Aorta (tissue), 5 donors: ENCODE measurements at regions not wholly inside any gene's neighbourhood (a gene's known extent, or its start where the extent isn't known, plus 50 kb on each side); places are given as distances from the start of the nearest gene placed in this dataset.
"Not testable (repeated sequence)": the region's sequence is repeated elsewhere in the genome, so short reads cannot be mapped to it uniquely, and the experiment has no call there.

Experiments used
- ATAC-seq: fragments of 200-7000 bp; cut with Tn5 transposase; one replicate; pipeline ENCODE4 v1.9.1; 2022; ENCODE audit warnings: moderate library complexity; ENCODE audit not compliant: low FRiP score
- DNase-seq, 2 donors: peaks; one replicate each; pipeline ENCODE4 v3.0.0-alpha.2; 2020
- H3K27ac ChIP-seq, 2 donors: one replicate each; pipeline ENCODE4 v1.5.1; 2013; ENCODE audit warnings: low read length in 2 of 2, mild to moderate bottlenecking in 2 of 2, moderate library complexity in 2 of 2, control low read depth in 1 of 2, inconsistent platforms in 1 of 2, low read depth in 1 of 2
- H3K27me3 ChIP-seq, 2 donors: one replicate each; pipeline ENCODE4 v1.6.1; 2013; ENCODE audit warnings: control low read depth in 1 of 2, low read length in 1 of 2, mild to moderate bottlenecking in 1 of 2, moderate library complexity in 1 of 2; ENCODE audit not compliant: insufficient read depth in 2 of 2, control insufficient read depth in 1 of 2
- H3K36me3 ChIP-seq, 2 donors: one replicate each; pipeline ENCODE4 v1.6.1; 2013; ENCODE audit warnings: control low read depth in 1 of 2, low read length in 1 of 2, mild to moderate bottlenecking in 1 of 2; ENCODE audit not compliant: insufficient read depth in 2 of 2, control insufficient read depth in 1 of 2
- H3K4me1 ChIP-seq, 2 donors: one replicate each; pipeline ENCODE4 v1.6.1; 2013; ENCODE audit warnings: low read length in 2 of 2, control low read depth in 1 of 2, mild to moderate bottlenecking in 1 of 2, moderate library complexity in 1 of 2; ENCODE audit not compliant: insufficient read depth in 2 of 2, control insufficient read depth in 1 of 2
- H3K4me3 ChIP-seq, 2 donors: one replicate each; pipeline ENCODE4 v1.5.1; 2013; ENCODE audit warnings: low read length in 2 of 2, control low read depth in 1 of 2, mild to moderate bottlenecking in 1 of 2
- H3K9me3 ChIP-seq: one replicate; pipeline ENCODE4 v1.6.1; 2013; ENCODE audit warnings: mild to moderate bottlenecking, low read length; ENCODE audit not compliant: control insufficient read depth
- WGBS, 2 donors: extraction: QIAGEN DNeasy Blood & Tissue Kit; methylation state at CpG; one replicate each; pipeline ENCODE4 v1.1.7; 2013; 5-methylcytosine and 5-hydroxymethylcytosine counted together
- intact Hi-C, 2 donors: fragments of 100-400 bp; cut with DNase I; formaldehyde crosslinking; loops; one replicate each; pipeline versions ENCODE4 v1.14.2 to v1.15.0; 2022
- donor health status: healthy with polysubstance abuse.
- donor health status: Bipolar disorder and iron deficiency.
- donor health status: DM: no; HTN: no; CAD: no.
- donor health status: DM: no; HTN: no; CAD: no.
- donor health status: DM: yes; HTN: yes; CAD: no.

- H3K4me1 ChIP-seq, H3K36me3 ChIP-seq, H3K9me3 ChIP-seq, ATAC-seq, intact Hi-C loops, H3K27ac ChIP-seq, DNase-seq, H3K4me3 ChIP-seq, H3K27me3 ChIP-seq: not testable (repeated sequence)
- 28 to 64% methylated on average over 3 to 4 of the region's 6 CpGs for WGBS, 2 donors
Measured at GRCh38 chr9:40962461-40962860, 166.0 kb downstream of the FOXD4L6 start.

GRCh38 chr9:40951876-40952494 is 176.5 kb downstream of the FOXD4L6 start:
- H3K36me3 ChIP-seq, ATAC-seq, H3K27ac ChIP-seq, H3K4me1 ChIP-seq, H3K4me3 ChIP-seq, H3K27me3 ChIP-seq, intact Hi-C loops, H3K9me3 ChIP-seq, DNase-seq: not testable (repeated sequence)
- 84 to 86% methylated on average over 17 of the region's 17 CpGs for WGBS, 2 donors

GRCh38 chr9:40946228-40946627 is 182.3 kb downstream of the FOXD4L6 start:
- H3K27me3 ChIP-seq, H3K36me3 ChIP-seq, H3K27ac ChIP-seq, H3K4me3 ChIP-seq, DNase-seq, ATAC-seq, intact Hi-C loops, H3K9me3 ChIP-seq, H3K4me1 ChIP-seq: not testable (repeated sequence)
- WGBS, 2 donors: 88 to 93% methylated on average over 8 of the region's 8 CpGs

- H3K27me3 ChIP-seq, DNase-seq, H3K9me3 ChIP-seq, intact Hi-C loops, ATAC-seq, H3K36me3 ChIP-seq, H3K27ac ChIP-seq, H3K4me3 ChIP-seq, H3K4me1 ChIP-seq: not testable (repeated sequence)
- 67 to 70% methylated on average over 4 of the region's 4 CpGs for WGBS, 2 donors
Measured at GRCh38 chr9:40942730-40943129, 185.8 kb downstream of the FOXD4L6 start.

GRCh38 chr9:40939888-40940209 is 188.6 kb downstream of the FOXD4L6 start:
- H3K9me3 ChIP-seq, H3K27me3 ChIP-seq, H3K27ac ChIP-seq, H3K36me3 ChIP-seq, H3K4me1 ChIP-seq, H3K4me3 ChIP-seq, DNase-seq, intact Hi-C loops, ATAC-seq: not testable (repeated sequence)
- WGBS, 2 donors: 83 to 90% methylated on average over 1 of the region's 1 CpG

- H3K4me3 ChIP-seq, ATAC-seq, H3K4me1 ChIP-seq, intact Hi-C loops, H3K36me3 ChIP-seq, H3K9me3 ChIP-seq, DNase-seq, H3K27me3 ChIP-seq, H3K27ac ChIP-seq: not testable (repeated sequence)
- WGBS, 2 donors: 83 to 85% methylated on average over 15 of the region's 15 CpGs
Measured at GRCh38 chr9:40939201-40939887, 189.1 kb downstream of the FOXD4L6 start.

- H3K27me3 ChIP-seq: no peaks in the 10 kb centered on the region
- intact Hi-C loops: no loop called here
- DNase-seq (no peak), ATAC-seq (no peak)
- H3K9me3 ChIP-seq: peaks cover 6% of the 10 kb centered on the region
- no peaks in the 10 kb centered on the region for H3K36me3 ChIP-seq
- WGBS, 2 donors: 82 to 84% methylated on average over 7 of the region's 7 CpGs
- H3K4me1 ChIP-seq: no peaks in the 10 kb centered on the region
- H3K4me3 ChIP-seq: no peak overlapping the region
- no peak overlapping the region for H3K27ac ChIP-seq
Measured at GRCh38 chr9:40935336-40935735, 193.1 kb downstream of the FOXD4L6 start.

- DNase-seq, H3K4me1 ChIP-seq, ATAC-seq, intact Hi-C loops, H3K36me3 ChIP-seq, H3K27ac ChIP-seq, H3K9me3 ChIP-seq, H3K27me3 ChIP-seq, H3K4me3 ChIP-seq: not testable (repeated sequence)
- 89 to 92% methylated on average over 3 of the region's 3 CpGs for WGBS, 2 donors
Measured at GRCh38 chr9:40934480-40934879, 194.0 kb downstream of the FOXD4L6 start.

GRCh38 chr9:40930426-40930825 is 198.1 kb downstream of the FOXD4L6 start:
- ATAC-seq, H3K27me3 ChIP-seq, intact Hi-C loops, H3K36me3 ChIP-seq, H3K4me1 ChIP-seq, H3K4me3 ChIP-seq, H3K27ac ChIP-seq, DNase-seq: not testable (repeated sequence)
- peaks cover 32% of the 10 kb centered on the region for H3K9me3 ChIP-seq
- 87 to 92% methylated on average over 4 of the region's 4 CpGs for WGBS, 2 donors
